Coronary artery (tissue), 2 donors: ENCODE measurements at regions not wholly inside any gene's neighbourhood (a gene's known extent, or its start where the extent isn't known, plus 50 kb on each side); places are given as distances from the start of the nearest gene placed in this dataset.

Experiments
- DNase-seq: peaks from one replicate; pipeline ENCODE4 v3.0.0-alpha.2; 2017; ENCODE audit warnings: low spot score
- H3K27ac ChIP-seq, 2 donors: fragments of 200-600 bp; sonication (generic); one replicate each; pipeline ENCODE4 v1.5.1; 2016 to 2019
- H3K4me3 ChIP-seq: fragments of 200-600 bp; sonication (generic); 2 replicates; pipeline ENCODE4 v1.5.1; 2016; ENCODE audit warnings: mild to moderate bottlenecking, moderate library complexity
- CTCF ChIP-seq: fragments of 200-600 bp; sonication (generic); IDR thresholded peaks from one replicate; pipeline ENCODE4 v1.5.1; 2019; ENCODE audit warnings: antibody characterized with exemption

- no peak overlapping the region for H3K4me3 ChIP-seq
- no peak for DNase-seq
- H3K27ac ChIP-seq: no peak overlapping the region
- TF ChIP-seq CTCF: no peak
Measured at GRCh38 chr5:10161778-10162177, 87.9 kb downstream of the ATPSCKMT start.

- H3K4me3 ChIP-seq: no peak overlapping the region
- no peak for TF ChIP-seq CTCF
- DNase-seq: no peak
Measured at GRCh38 chr5:10160241-10160640, 89.4 kb downstream of the ATPSCKMT start.

GRCh38 chr5:10158886-10159285, 90.8 kb downstream of the ATPSCKMT start:
- H3K27ac ChIP-seq: no peak overlapping the region
- TF ChIP-seq CTCF: no peak
- H3K4me3 ChIP-seq: no peak overlapping the region
- DNase-seq: no peak

More at GRCh38 chr5:10160241-10160640, 89.4 kb downstream of the ATPSCKMT start:
- H3K27ac ChIP-seq: no peak overlapping the region

- Histone ChIP-seq H3K27ac (no peak overlapping the region), H3K4me3 (no peak overlapping the region)
- no peak for TF ChIP-seq CTCF
- DNase-seq: no peak
Measured at GRCh38 chr5:10157085-10157669, 92.5 kb downstream of the ATPSCKMT start.

GRCh38 chr5:10155897-10156667, 93.6 kb downstream of the ATPSCKMT start:
- Histone ChIP-seq H3K27ac (no peak overlapping the region), H3K4me3 (no peak overlapping the region)
- no peak for TF ChIP-seq CTCF
- DNase-seq: no peak

- no peak for DNase-seq
- Histone ChIP-seq H3K4me3 (no peak overlapping the region), H3K27ac (no peak overlapping the region)
- no peak for TF ChIP-seq CTCF
Measured at GRCh38 chr5:10153808-10154537, 95.7 kb downstream of the ATPSCKMT start.
